Thoracic aorta (tissue), 2 donors: ENCODE measurements at regions not wholly inside any gene's neighbourhood (a gene's known extent, or its start where the extent isn't known, plus 50 kb on each side); places are given as distances from the start of the nearest gene placed in this dataset.

ENCODE experiments used
- ATAC-seq: fragments of 150-250 bp; one replicate; pipeline ENCODE4 v1.8.0; 2017; ENCODE audit warnings: low read depth; ENCODE audit not compliant: insufficient number of reproducible peaks, low FRiP score
- DNase-seq: peaks from one replicate; pipeline ENCODE4 v3.0.0-alpha.2; 2020; ENCODE audit warnings: low spot score
- H3K27ac ChIP-seq, 2 donors: fragments of 200-600 bp; sonication (generic); 1 replicate in 1 of 2; 2 replicates in 1 of 2; pipeline ENCODE4 v1.5.1; 2016; ENCODE audit warnings: mild to moderate bottlenecking in 2 of 2, moderate library complexity in 2 of 2
- H3K27me3 ChIP-seq: fragments of 200-600 bp; sonication (generic); replicated peaks from 2 replicates; pipeline ENCODE4 v1.6.0; 2016; ENCODE audit warnings: mild to moderate bottlenecking; ENCODE audit not compliant: insufficient read depth
- H3K36me3 ChIP-seq: fragments of 200-600 bp; sonication (generic); one replicate; pipeline ENCODE4 v1.5.1; 2016
- H3K4me1 ChIP-seq, 2 donors: fragments of 200-600 bp; sonication (generic); 1 replicate in 1 of 2; 2 replicates in 1 of 2; pipeline versions ENCODE4 v1.5.1 to v1.6.0; 2016; ENCODE audit warnings: low read depth in 2 of 2, mild to moderate bottlenecking in 1 of 2; ENCODE audit not compliant: control insufficient read depth in 1 of 2
- H3K4me3 ChIP-seq: fragments of 200-600 bp; sonication (generic); 2 replicates; pipeline ENCODE4 v1.5.1; 2016; ENCODE audit warnings: mild to moderate bottlenecking
- H3K9me3 ChIP-seq: fragments of 200-600 bp; sonication (generic); 2 replicates; pipeline ENCODE4 v1.5.1; 2016
- CTCF ChIP-seq: fragments of 200-600 bp; sonication (generic); IDR thresholded peaks from one replicate; pipeline ENCODE4 v1.5.1; 2019; ENCODE audit warnings: antibody characterized with exemption

- Histone ChIP-seq H3K36me3 (no peaks in the 10 kb centered on the region), H3K9me3 (no peaks in the 10 kb centered on the region), H3K4me3 (no peak overlapping the region), H3K27ac (no peak overlapping the region), H3K27me3 (no peaks in the 10 kb centered on the region), H3K4me1 (no peaks in the 10 kb centered on the region)
- DNase-seq (no peak), ATAC-seq (no peak)
- no peak for TF ChIP-seq CTCF
These were observed 231.5 kb downstream of the C6orf118 start for GRCh38 chr6:165077876-165078275.

GRCh38 chr6:165071906-165072305 is 237.5 kb downstream of the C6orf118 start:
- no peaks in the 10 kb centered on the region for H3K4me1 ChIP-seq
- no peak overlapping the region for H3K27ac ChIP-seq
- H3K27me3 ChIP-seq, result no peaks in the 10 kb centered on the region
- TF ChIP-seq CTCF, result no peak
- no peaks in the 10 kb centered on the region for H3K9me3 ChIP-seq
- no peak for DNase-seq
- no peaks in the 10 kb centered on the region for H3K36me3 ChIP-seq
- H3K4me3 ChIP-seq, result no peak overlapping the region
- no peak for ATAC-seq

GRCh38 chr6:165060720-165061119 is 248.7 kb downstream of the C6orf118 start:
- no peak for TF ChIP-seq CTCF
- H3K9me3 ChIP-seq, result no peaks in the 10 kb centered on the region
- H3K36me3 ChIP-seq, result no peaks in the 10 kb centered on the region

GRCh38 chr6:165059032-165059431 is 250.4 kb downstream of the C6orf118 start:
- ATAC-seq (no peak), DNase-seq (no peak)
- no peaks in the 10 kb centered on the region for H3K4me1 ChIP-seq
- no peak for TF ChIP-seq CTCF
- H3K4me3 ChIP-seq, result no peak overlapping the region
- no peaks in the 10 kb centered on the region for H3K9me3 ChIP-seq
- no peaks in the 10 kb centered on the region for H3K27me3 ChIP-seq
- H3K27ac ChIP-seq, result no peak overlapping the region
- no peaks in the 10 kb centered on the region for H3K36me3 ChIP-seq

More at GRCh38 chr6:165060720-165061119, 248.7 kb downstream of the C6orf118 start:
- DNase-seq (no peak), ATAC-seq (no peak)
- Histone ChIP-seq H3K27ac (no peak overlapping the region), H3K4me3 (no peak overlapping the region), H3K27me3 (no peaks in the 10 kb centered on the region), H3K4me1 (no peaks in the 10 kb centered on the region)

GRCh38 chr6:165056292-165056691 is 253.1 kb downstream of the C6orf118 start:
- ATAC-seq (no peak), DNase-seq (no peak)
- no peak overlapping the region for H3K4me3 ChIP-seq
- no peak overlapping the region for H3K27ac ChIP-seq
- H3K9me3 ChIP-seq, result no peaks in the 10 kb centered on the region
- no peaks in the 10 kb centered on the region for H3K27me3 ChIP-seq
- no peak for TF ChIP-seq CTCF
- no peaks in the 10 kb centered on the region for H3K4me1 ChIP-seq
- no peaks in the 10 kb centered on the region for H3K36me3 ChIP-seq
